DND-41 (cell line): ENCODE measurements at regions not wholly inside any gene's neighbourhood (a gene's known extent, or its start where the extent isn't known, plus 50 kb on each side); places are given as distances from the start of the nearest gene placed in this dataset.

Source experiments
- ATAC-seq: fragments of 200-7000 bp; cut with Tn5 transposase; 3 replicates; pipeline ENCODE4 v1.9.1; 2021; ENCODE audit warnings: low read depth; ENCODE audit not compliant: insufficient read depth
- DNase-seq: peaks from one replicate; pipeline ENCODE4 v3.0.0-alpha.2; 2020
- H2AFZ ChIP-seq: 2 replicates; pipeline ENCODE4 v1.6.0; 2012; ENCODE audit warnings: low read depth, low read length
- H3K27ac ChIP-seq: 2 replicates; pipeline ENCODE4 v1.5.1; 2012; ENCODE audit warnings: low read length, inconsistent platforms
- H3K27me3 ChIP-seq: fragments of 200-600 bp; sonication (generic); 2 replicates; pipeline ENCODE4 v1.6.0; 2012; ENCODE audit warnings: low read length, mild to moderate bottlenecking, inconsistent platforms; ENCODE audit not compliant: insufficient read depth, poor library complexity
- H3K36me3 ChIP-seq: 2 replicates; pipeline ENCODE4 v1.5.1; 2012; ENCODE audit warnings: low read length, inconsistent platforms; ENCODE audit not compliant: insufficient read depth
- H3K4me1 ChIP-seq: 2 replicates; pipeline ENCODE4 v1.5.1; 2012; ENCODE audit warnings: mild to moderate bottlenecking, low read length; ENCODE audit not compliant: insufficient read depth
- H3K4me2 ChIP-seq: 2 replicates; pipeline ENCODE4 v1.6.0; 2012; ENCODE audit warnings: mild to moderate bottlenecking, moderate library complexity, low read length, inconsistent platforms; ENCODE audit not compliant: insufficient read depth
- H3K4me3 ChIP-seq, 2 experiments: fragments of 200-600 bp in 1 of 2; shearing (Covaris generic) in 1 of 2; 2 replicates each; pipeline ENCODE4 v1.5.1; 2012 to 2016; ENCODE audit warnings: inconsistent platforms in 2 of 2, low read length in 2 of 2, mild to moderate bottlenecking in 2 of 2, low read depth in 1 of 2, moderate library complexity in 1 of 2
- H3K79me2 ChIP-seq: 2 replicates; pipeline ENCODE4 v1.6.0; 2012; ENCODE audit warnings: low read length, inconsistent platforms; ENCODE audit not compliant: insufficient read depth
- H3K9ac ChIP-seq: 2 replicates; pipeline ENCODE4 v1.6.0; 2012; ENCODE audit warnings: low read depth, mild to moderate bottlenecking, inconsistent platforms, low read length, moderate library complexity
- H3K9me3 ChIP-seq: 2 replicates; pipeline ENCODE4 v1.5.1; 2012; ENCODE audit warnings: low read length, moderate library complexity, mild to moderate bottlenecking, inconsistent platforms; ENCODE audit not compliant: insufficient read depth, severe bottlenecking
- H4K20me1 ChIP-seq: 2 replicates; pipeline ENCODE4 v1.6.0; 2012; ENCODE audit warnings: low read length; ENCODE audit not compliant: insufficient read depth
- EZH2 ChIP-seq: IDR thresholded peaks from 3 replicates; pipeline ENCODE4 v1.6.1; 2012; ENCODE audit warnings: borderline replicate concordance, low read depth, mild to moderate bottlenecking, moderate library complexity, low read length, inconsistent platforms; ENCODE audit not compliant: severe bottlenecking
- TF ChIP-seq, protein P1 (sequence below): IDR thresholded peaks from 2 replicates; pipeline ENCODE4 v1.5.1; 2012; ENCODE audit warnings: borderline replicate concordance, low read length, moderate library complexity, mild to moderate bottlenecking; ENCODE audit not compliant: poor library complexity, severe bottlenecking; ENCODE audit errors: extremely low read depth

GRCh38 chr13:100790405-100790804 lies 115.8 kb upstream of the TMTC4 start:
- no peak overlapping the region for H3K27ac ChIP-seq
- H2AFZ ChIP-seq, result no peak overlapping the region
- no peaks in the 10 kb centered on the region for H3K79me2 ChIP-seq
- H3K4me2 ChIP-seq, result no peak overlapping the region
- TF ChIP-seq, protein P1, sequence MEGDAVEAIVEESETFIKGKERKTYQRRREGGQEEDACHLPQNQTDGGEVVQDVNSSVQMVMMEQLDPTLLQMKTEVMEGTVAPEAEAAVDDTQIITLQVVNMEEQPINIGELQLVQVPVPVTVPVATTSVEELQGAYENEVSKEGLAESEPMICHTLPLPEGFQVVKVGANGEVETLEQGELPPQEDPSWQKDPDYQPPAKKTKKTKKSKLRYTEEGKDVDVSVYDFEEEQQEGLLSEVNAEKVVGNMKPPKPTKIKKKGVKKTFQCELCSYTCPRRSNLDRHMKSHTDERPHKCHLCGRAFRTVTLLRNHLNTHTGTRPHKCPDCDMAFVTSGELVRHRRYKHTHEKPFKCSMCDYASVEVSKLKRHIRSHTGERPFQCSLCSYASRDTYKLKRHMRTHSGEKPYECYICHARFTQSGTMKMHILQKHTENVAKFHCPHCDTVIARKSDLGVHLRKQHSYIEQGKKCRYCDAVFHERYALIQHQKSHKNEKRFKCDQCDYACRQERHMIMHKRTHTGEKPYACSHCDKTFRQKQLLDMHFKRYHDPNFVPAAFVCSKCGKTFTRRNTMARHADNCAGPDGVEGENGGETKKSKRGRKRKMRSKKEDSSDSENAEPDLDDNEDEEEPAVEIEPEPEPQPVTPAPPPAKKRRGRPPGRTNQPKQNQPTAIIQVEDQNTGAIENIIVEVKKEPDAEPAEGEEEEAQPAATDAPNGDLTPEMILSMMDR, result no peak
- no peak for TF ChIP-seq EZH2
- H3K27me3 ChIP-seq, result peaks cover 3% of the 10 kb centered on the region
- ATAC-seq (no peak), DNase-seq (no peak)
- H3K36me3 ChIP-seq, result no peaks in the 10 kb centered on the region
- no peaks in the 10 kb centered on the region for H3K4me1 ChIP-seq
- H3K4me3 ChIP-seq, result no peak overlapping the region
- no peaks in the 10 kb centered on the region for H4K20me1 ChIP-seq
- no peak overlapping the region for H3K9ac ChIP-seq
- no peaks in the 10 kb centered on the region for H3K9me3 ChIP-seq

DNA sequence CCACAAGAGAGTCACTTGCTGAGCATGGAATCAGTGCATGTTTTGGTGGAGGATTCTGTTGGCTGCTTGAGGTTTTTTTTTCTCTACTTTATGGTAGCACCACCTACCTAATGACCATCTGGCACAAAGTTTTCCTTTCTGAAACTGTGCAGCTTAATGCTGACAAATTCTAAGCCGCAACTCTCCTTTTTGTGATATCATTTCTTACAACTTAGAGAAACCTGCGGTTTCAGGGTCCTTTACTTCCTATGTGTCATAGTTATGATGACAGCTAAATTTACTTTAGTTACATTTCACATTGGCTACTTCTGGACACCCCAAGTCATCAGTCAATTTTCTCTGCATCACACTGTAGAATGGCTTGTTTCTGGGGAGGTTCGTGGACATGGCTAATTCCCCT lies 115.4 kb upstream of the TMTC4 start:
- Histone ChIP-seq H4K20me1 (no peaks in the 10 kb centered on the region), H3K27ac (no peak overlapping the region), H3K4me2 (no peak overlapping the region), H3K9me3 (no peaks in the 10 kb centered on the region), H3K4me1 (no peaks in the 10 kb centered on the region), H3K9ac (no peak overlapping the region), H3K4me3 (no peak overlapping the region), H2AFZ (no peak overlapping the region), H3K27me3 (peaks cover 3% of the 10 kb centered on the region), H3K36me3 (no peaks in the 10 kb centered on the region), H3K79me2 (no peaks in the 10 kb centered on the region)
- TF ChIP-seq EZH2, result no peak
- TF ChIP-seq, protein P1, result no peak
- ATAC-seq (no peak), DNase-seq (no peak)

- H3K36me3 ChIP-seq, result no peaks in the 10 kb centered on the region
- DNase-seq (no peak), ATAC-seq (no peak)
- TF ChIP-seq, protein P1, result no peak
- no peak for TF ChIP-seq EZH2
- H3K27me3 ChIP-seq, result peaks cover 3% of the 10 kb centered on the region
- H4K20me1 ChIP-seq, result no peaks in the 10 kb centered on the region
- H3K4me1 ChIP-seq, result no peaks in the 10 kb centered on the region
- H3K9me3 ChIP-seq, result no peaks in the 10 kb centered on the region
- no peak overlapping the region for H3K4me3 ChIP-seq
- H3K27ac ChIP-seq, result no peak overlapping the region
- no peak overlapping the region for H3K9ac ChIP-seq
- H2AFZ ChIP-seq, result no peak overlapping the region
- no peaks in the 10 kb centered on the region for H3K79me2 ChIP-seq
- no peak overlapping the region for H3K4me2 ChIP-seq
Measured at GRCh38 chr13:100789481-100789880, 114.9 kb upstream of the TMTC4 start.

GRCh38 chr13:100789025-100789424 lies 114.4 kb upstream of the TMTC4 start:
- H2AFZ ChIP-seq, result no peak overlapping the region
- no peak for ATAC-seq
- H3K9ac ChIP-seq, result no peak overlapping the region
- no peak for TF ChIP-seq EZH2
- TF ChIP-seq, protein P1, result no peak
- H3K36me3 ChIP-seq, result no peaks in the 10 kb centered on the region
- H4K20me1 ChIP-seq, result no peaks in the 10 kb centered on the region
- no peak for DNase-seq
- H3K4me1 ChIP-seq, result no peaks in the 10 kb centered on the region
- H3K9me3 ChIP-seq, result no peaks in the 10 kb centered on the region
- H3K4me3 ChIP-seq, result no peak overlapping the region
- H3K79me2 ChIP-seq, result no peaks in the 10 kb centered on the region
- H3K27me3 ChIP-seq, result peaks cover 3% of the 10 kb centered on the region
- no peak overlapping the region for H3K4me2 ChIP-seq
- no peak overlapping the region for H3K27ac ChIP-seq
